A673 (cell line): ENCODE measurements at regions not wholly inside any gene's neighbourhood (a gene's known extent, or its start where the extent isn't known, plus 50 kb on each side); places are given as distances from the start of the nearest gene placed in this dataset.

Experiments
- BruUV-seq: library from RNA; stranded (reverse); fragments of 400-500 nt; replicated peaks from 2 replicates; lab custom pipeline; 2021; lab: Mats Ljungman, UMichigan
- CTCF ChIA-PET: fragments of 300-600 bp; sonication (Branson Sonifier 250); formaldehyde crosslinking; loops from one replicate; lab custom pipeline; 2022; ENCODE audit warnings: antibody characterized with exemption; lab: Charles Lee
- POLR2A ChIA-PET: fragments of 300-600 bp; sonication (Branson Sonifier 250); formaldehyde crosslinking; loops from one replicate; lab custom pipeline; 2022; ENCODE audit warnings: antibody characterized with exemption; ENCODE audit not compliant: low non-redundant PET; lab: Charles Lee
- DNase-seq: peaks from one replicate; pipeline ENCODE4 v3.0.0-alpha.2; 2015; ENCODE audit warnings: low spot score
- H3K27ac ChIP-seq: fragments of 200-600 bp; sonication (generic); 2 replicates; pipeline ENCODE4 v1.5.1; 2016; ENCODE audit warnings: mixed run types, low read depth, mild to moderate bottlenecking, mixed read lengths, antibody characterized with exemption, low read length; ENCODE audit not compliant: poor library complexity, severe bottlenecking
- H3K27me3 ChIP-seq: fragments of 200-600 bp; sonication (generic); replicated peaks from 2 replicates; pipeline ENCODE4 v1.6.1; 2017; ENCODE audit warnings: mixed run types, low read depth, mild to moderate bottlenecking, mixed read lengths, antibody characterized with exemption, low read length; ENCODE audit not compliant: insufficient read depth, poor library complexity
- H3K36me3 ChIP-seq: fragments of 200-600 bp; sonication (generic); 2 replicates; pipeline ENCODE4 v1.6.1; 2016; ENCODE audit warnings: mixed run types, mild to moderate bottlenecking, mixed read lengths, antibody characterized with exemption, low read length; ENCODE audit not compliant: insufficient read depth, poor library complexity, severe bottlenecking
- H3K4me1 ChIP-seq: fragments of 200-600 bp; sonication (generic); 2 replicates; pipeline ENCODE4 v1.6.1; 2017; ENCODE audit warnings: mixed run types, mild to moderate bottlenecking, mixed read lengths, antibody characterized with exemption, low read length; ENCODE audit not compliant: insufficient read depth, poor library complexity, severe bottlenecking
- H3K4me3 ChIP-seq: fragments of 200-600 bp; sonication (generic); 2 replicates; pipeline ENCODE4 v1.5.1; 2016; ENCODE audit warnings: low read depth, mixed run types, mild to moderate bottlenecking, mixed read lengths, low read length; ENCODE audit not compliant: poor library complexity, severe bottlenecking
- H3K9me3 ChIP-seq: fragments of 200-600 bp; sonication (generic); 2 replicates; pipeline ENCODE4 v1.6.1; 2016; ENCODE audit warnings: mixed run types, low read depth, mild to moderate bottlenecking, mixed read lengths, antibody characterized with exemption, low read length; ENCODE audit not compliant: poor library complexity, severe bottlenecking
- EZH2 ChIP-seq: fragments of 200-600 bp; sonication (generic); IDR thresholded peaks from 2 replicates; pipeline ENCODE4 v1.6.1; 2017; ENCODE audit warnings: borderline replicate concordance, low read depth, mild to moderate bottlenecking, mixed read lengths, antibody characterized with exemption, low read length; ENCODE audit not compliant: poor library complexity, severe bottlenecking
- intact Hi-C: fragments of 100-400 bp; cut with micrococcal nuclease; formaldehyde crosslinking; loops from one replicate; pipeline ENCODE4 v1.10.0; 2022; ENCODE audit not compliant: unreplicated experiment
- TF ChIP-seq, protein P1 (sequence below): fragments of 300-800, 200-600 bp; sonication (generic); conservative IDR thresholded peaks from 2 replicates; pipeline ENCODE4 v1.5.1; 2017; ENCODE audit warnings: low read depth, mild to moderate bottlenecking, antibody characterized with exemption, low read length, moderate library complexity, mixed read lengths

DNA sequence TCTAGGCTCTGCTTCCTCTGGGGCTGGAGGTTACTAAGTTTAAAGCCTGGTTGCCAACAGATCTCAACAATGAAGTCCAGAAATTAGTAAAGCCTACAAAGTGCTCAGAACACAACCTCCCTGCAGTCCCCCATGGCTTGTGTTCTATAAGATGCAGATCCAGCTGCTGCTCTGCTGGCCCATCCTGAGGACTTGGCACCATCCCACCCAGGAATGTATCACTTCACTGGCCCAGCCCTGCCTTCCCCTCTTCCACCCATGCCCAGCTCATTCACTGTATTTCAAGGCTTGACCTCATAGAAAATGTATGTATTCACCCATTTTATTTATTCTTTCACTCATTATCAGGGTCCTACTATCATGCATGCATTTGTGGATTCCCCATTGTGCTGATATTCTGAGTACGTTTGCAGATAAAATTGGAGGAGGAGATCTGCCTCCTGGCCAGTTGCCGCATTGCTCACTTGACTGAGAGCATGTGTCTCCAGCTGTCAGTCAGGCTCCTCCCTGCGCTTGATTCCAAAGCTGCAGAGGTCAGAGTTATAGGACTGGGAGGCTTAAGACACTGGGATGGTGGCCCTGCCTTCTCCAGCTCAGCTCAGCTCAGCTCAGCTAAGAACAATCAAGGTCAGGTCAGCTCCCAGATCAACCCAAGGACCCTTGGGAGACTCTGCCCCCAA is 104.8 kb downstream of the MAFB start:
- ChIA-PET CTCF (no interaction called here), POLR2A (no interaction called here)
- no peaks in the 10 kb centered on the region for H3K4me1 ChIP-seq
- H3K27me3 ChIP-seq, result no peaks in the 10 kb centered on the region
- DNase-seq, result no peak
- H3K36me3 ChIP-seq, result no peaks in the 10 kb centered on the region
- H3K9me3 ChIP-seq, result no peaks in the 10 kb centered on the region
- H3K27ac ChIP-seq, result no peak overlapping the region
- intact Hi-C loops, result no loop called here
- no peak for TF ChIP-seq EZH2
- TF ChIP-seq, protein P1, sequence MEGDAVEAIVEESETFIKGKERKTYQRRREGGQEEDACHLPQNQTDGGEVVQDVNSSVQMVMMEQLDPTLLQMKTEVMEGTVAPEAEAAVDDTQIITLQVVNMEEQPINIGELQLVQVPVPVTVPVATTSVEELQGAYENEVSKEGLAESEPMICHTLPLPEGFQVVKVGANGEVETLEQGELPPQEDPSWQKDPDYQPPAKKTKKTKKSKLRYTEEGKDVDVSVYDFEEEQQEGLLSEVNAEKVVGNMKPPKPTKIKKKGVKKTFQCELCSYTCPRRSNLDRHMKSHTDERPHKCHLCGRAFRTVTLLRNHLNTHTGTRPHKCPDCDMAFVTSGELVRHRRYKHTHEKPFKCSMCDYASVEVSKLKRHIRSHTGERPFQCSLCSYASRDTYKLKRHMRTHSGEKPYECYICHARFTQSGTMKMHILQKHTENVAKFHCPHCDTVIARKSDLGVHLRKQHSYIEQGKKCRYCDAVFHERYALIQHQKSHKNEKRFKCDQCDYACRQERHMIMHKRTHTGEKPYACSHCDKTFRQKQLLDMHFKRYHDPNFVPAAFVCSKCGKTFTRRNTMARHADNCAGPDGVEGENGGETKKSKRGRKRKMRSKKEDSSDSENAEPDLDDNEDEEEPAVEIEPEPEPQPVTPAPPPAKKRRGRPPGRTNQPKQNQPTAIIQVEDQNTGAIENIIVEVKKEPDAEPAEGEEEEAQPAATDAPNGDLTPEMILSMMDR, result no peak
- no peak overlapping the region for H3K4me3 ChIP-seq
- no TSS peak for BruUV-seq

DNA sequence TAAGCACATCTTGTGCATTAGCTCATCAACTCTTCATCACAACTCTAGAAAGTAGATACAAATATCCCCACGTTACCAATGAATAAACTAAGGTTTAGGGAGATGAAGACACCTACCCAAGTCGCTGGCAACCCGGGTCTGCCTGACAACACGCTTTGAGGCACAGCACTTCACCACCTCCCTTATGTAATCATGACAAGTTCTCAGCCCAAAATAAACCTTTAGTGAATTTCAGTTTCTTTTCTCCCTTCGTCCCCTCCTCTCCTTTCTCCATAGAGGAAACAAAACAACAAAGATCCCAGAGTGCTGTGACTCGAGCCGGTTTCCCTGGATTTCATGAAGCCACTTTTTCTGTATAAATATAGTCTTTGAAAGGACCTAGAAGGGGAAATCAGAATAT is 105.4 kb downstream of the MAFB start:
- TF ChIP-seq, protein P1, result no peak
- no peak for TF ChIP-seq EZH2
- H3K4me1 ChIP-seq, result no peaks in the 10 kb centered on the region
- no peak overlapping the region for H3K27ac ChIP-seq
- CTCF ChIA-PET, result no interaction called here
- H3K9me3 ChIP-seq, result no peaks in the 10 kb centered on the region
- H3K4me3 ChIP-seq, result no peak overlapping the region
- no peaks in the 10 kb centered on the region for H3K36me3 ChIP-seq
- intact Hi-C loops, result no loop called here
- no peaks in the 10 kb centered on the region for H3K27me3 ChIP-seq
- DNase-seq, result no peak
- BruUV-seq, result no TSS peak
- POLR2A ChIA-PET, result no interaction called here

DNA sequence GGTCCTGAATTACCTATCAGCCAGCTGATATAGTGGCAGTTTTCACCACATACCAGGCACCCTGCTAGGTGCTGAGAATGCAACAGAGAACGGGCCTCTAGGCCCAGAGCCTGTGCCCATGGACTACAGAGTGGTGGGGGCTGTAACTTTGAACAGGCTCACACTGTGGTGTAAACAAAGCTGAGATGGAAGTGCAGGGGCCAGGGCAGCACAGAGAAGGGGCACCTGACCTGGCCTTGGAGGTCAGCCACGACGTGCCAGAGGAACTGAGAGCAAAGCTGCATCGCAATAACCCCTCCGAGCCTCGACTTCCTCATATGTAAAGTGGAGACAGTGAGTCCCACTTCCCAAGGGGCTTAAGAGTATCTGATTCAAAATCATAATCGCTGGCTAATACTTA is 105.8 kb downstream of the MAFB start:
- no peaks in the 10 kb centered on the region for H3K27me3 ChIP-seq
- H3K4me3 ChIP-seq, result no peak overlapping the region
- ChIA-PET POLR2A (no interaction called here), CTCF (no interaction called here)
- no peak for DNase-seq
- no peaks in the 10 kb centered on the region for H3K36me3 ChIP-seq
- TF ChIP-seq EZH2, result no peak
- TF ChIP-seq, protein P1, result no peak
- no peaks in the 10 kb centered on the region for H3K9me3 ChIP-seq
- BruUV-seq, result no TSS peak
- H3K4me1 ChIP-seq, result no peaks in the 10 kb centered on the region
- intact Hi-C loops, result no loop called here
- no peak overlapping the region for H3K27ac ChIP-seq
